ENCODE measurements at regions not wholly inside any gene's neighbourhood (a gene's known extent, or its start where the extent isn't known, plus 50 kb on each side); places are given as distances from the start of the nearest gene placed in this dataset.
A peak's percentile ranks its signal among the peaks of the same experiment; 100 is the strongest.

- DNase-seq (ENCODE audit: low read depth, low spot score) = no peak
- TF ChIP-seq CTCF (IDR thresholded peaks at IDR 0.05; ENCODE audit: low read depth, low read length) = no peak
- in situ Hi-C loops (cut with HindIII; ENCODE audit: low sequenced_read_pairs) = no loop called here
- no peak overlapping the region for H3K4me3 ChIP-seq (ENCODE audit: low read depth, low read length)
Observed at GRCh38 chr1:65486613-65487012, 66.1 kb downstream of the LEPR start.

GRCh38 chr1:65489481-65489880 lies 69.0 kb downstream of the LEPR start:
- no peak overlapping the region for H3K4me3 ChIP-seq (ENCODE audit: low read depth, low read length)
- no peak for TF ChIP-seq CTCF (IDR thresholded peaks at IDR 0.05; ENCODE audit: low read depth, low read length)
- no peak for DNase-seq (ENCODE audit: low read depth, low spot score)
- in situ Hi-C loops (cut with HindIII; ENCODE audit: low sequenced_read_pairs) = no loop called here

GRCh38 chr1:65490231-65491009 lies 70.0 kb downstream of the LEPR start:
- no peak for TF ChIP-seq CTCF (IDR thresholded peaks at IDR 0.05; ENCODE audit: low read depth, low read length)
- H3K4me3 ChIP-seq (ENCODE audit: low read depth, low read length) = no peak overlapping the region
- in situ Hi-C loops (cut with HindIII; ENCODE audit: low sequenced_read_pairs) = no loop called here
- DNase-seq (ENCODE audit: low read depth, low spot score) = no peak

GRCh38 chr1:65491472-65491871 lies 71.0 kb downstream of the LEPR start:
- in situ Hi-C loops (cut with HindIII; ENCODE audit: low sequenced_read_pairs) = no loop called here
- no peak overlapping the region for H3K4me3 ChIP-seq (ENCODE audit: low read depth, low read length)
- no peak for DNase-seq (ENCODE audit: low read depth, low spot score)
- TF ChIP-seq CTCF (IDR thresholded peaks at IDR 0.05; ENCODE audit: low read depth, low read length) = no peak

GRCh38 chr1:65493802-65494201 lies 73.3 kb downstream of the LEPR start:
- in situ Hi-C loops (cut with HindIII; ENCODE audit: low sequenced_read_pairs) = no loop called here
- DNase-seq (ENCODE audit: low read depth, low spot score) = peak; percentile 64
- H3K4me3 ChIP-seq (ENCODE audit: low read depth, low read length) = no peak overlapping the region

GRCh38 chr1:65494671-65495070 lies 74.2 kb downstream of the LEPR start:
- H3K4me3 ChIP-seq (ENCODE audit: low read depth, low read length) = no peak overlapping the region
- TF ChIP-seq CTCF (IDR thresholded peaks at IDR 0.05; ENCODE audit: low read depth, low read length) = no peak
- DNase-seq (ENCODE audit: low read depth, low spot score) = no peak
- in situ Hi-C loops (cut with HindIII; ENCODE audit: low sequenced_read_pairs) = no loop called here

More at GRCh38 chr1:65493802-65494201, 73.3 kb downstream of the LEPR start:
- TF ChIP-seq CTCF (IDR thresholded peaks at IDR 0.05; ENCODE audit: low read depth, low read length) = no peak

Data from astrocyte of the spinal cord (primary cell).